ENCODE measurements at regions not wholly inside any gene's neighbourhood (a gene's known extent, or its start where the extent isn't known, plus 50 kb on each side); places are given as distances from the start of the nearest gene placed in this dataset.

DNA sequence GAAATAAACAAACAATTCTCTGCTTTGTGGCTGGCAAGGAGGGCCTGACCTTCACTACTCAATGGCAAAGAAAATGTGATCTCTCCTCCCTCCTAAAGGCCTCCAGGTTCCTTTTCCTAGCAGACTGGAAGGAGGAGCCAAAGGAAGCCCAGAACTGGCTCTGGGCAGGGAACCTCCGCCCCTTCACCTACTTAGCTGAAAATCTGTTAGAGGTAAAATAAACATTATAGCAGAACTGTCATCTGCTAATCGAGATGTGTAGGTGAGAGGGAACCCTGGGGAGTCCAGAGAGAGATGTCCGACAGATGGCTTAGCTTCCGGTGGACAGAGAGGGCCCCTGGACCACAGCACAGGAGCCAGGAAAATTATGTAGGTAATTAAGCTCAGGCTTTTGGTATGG, 75.2 kb upstream of the KCNA3 start:
- no peak for DNase-seq
- TF ChIP-seq GATA1 (IDR thresholded peaks at IDR 0.05; ENCODE audit: low read depth, low read length): no peak
- no peak for TF ChIP-seq POLR2A (IDR thresholded peaks at IDR 0.05; ENCODE audit: low read length)

DNA sequence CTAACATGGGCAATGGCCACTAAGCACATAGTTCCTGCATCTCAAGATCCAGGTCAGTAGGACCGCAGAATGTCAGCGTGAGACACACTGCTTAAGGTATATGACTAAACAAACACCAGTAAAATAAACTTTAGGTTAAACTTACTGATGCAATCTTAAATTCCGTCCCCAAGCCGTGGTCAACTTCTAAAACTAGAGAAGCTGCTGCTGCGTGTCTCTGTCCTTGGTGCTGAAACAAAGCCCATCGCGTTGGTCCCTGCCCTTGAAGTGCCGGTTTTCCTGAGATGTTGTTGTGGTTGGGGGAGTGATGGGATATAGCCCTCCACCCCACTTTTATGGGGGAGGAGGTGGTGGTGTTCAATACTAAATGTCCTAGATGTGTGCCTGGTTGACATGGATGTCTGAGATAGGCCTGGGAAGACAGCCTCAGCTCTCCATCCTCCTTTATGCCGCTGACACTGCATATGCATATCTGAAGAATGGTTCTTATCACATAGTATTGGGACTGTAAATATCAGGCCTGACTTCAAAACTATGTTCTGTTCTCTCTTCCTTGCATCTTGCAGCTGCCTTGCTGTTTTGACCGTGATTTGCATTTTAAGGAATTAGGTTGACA, 72.0 kb upstream of the KCNA3 start:
- DNase-seq: peak; percentile 50 to 65
- TF ChIP-seq POLR2A (IDR thresholded peaks at IDR 0.05; ENCODE audit: low read length) (no peak), GATA1 (IDR thresholded peaks at IDR 0.05; ENCODE audit: low read depth, low read length) (no peak)

DNA sequence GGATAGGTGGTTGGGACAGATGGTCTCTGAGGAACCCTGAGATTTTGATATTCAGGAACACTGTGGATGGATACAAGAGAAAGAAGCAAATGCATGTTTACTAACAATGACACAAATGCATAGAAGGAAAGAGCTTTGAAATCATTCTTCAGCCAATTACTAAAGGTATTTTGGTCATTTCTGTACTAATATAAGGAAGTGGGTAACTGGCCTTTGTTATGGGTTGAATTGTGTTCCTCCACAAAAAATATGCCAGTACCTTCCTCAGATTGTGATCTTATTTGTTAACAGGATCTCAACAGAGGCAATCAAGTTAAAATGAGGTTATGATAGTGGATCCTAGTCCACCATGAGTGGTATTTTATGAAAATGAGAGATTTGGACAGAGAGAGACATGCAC, 68.7 kb upstream of the KCNA3 start:
- no peak for TF ChIP-seq GATA1 (IDR thresholded peaks at IDR 0.05; ENCODE audit: low read depth, low read length)
- TF ChIP-seq POLR2A (IDR thresholded peaks at IDR 0.05; ENCODE audit: low read length): no peak
- DNase-seq: no peak

DNA sequence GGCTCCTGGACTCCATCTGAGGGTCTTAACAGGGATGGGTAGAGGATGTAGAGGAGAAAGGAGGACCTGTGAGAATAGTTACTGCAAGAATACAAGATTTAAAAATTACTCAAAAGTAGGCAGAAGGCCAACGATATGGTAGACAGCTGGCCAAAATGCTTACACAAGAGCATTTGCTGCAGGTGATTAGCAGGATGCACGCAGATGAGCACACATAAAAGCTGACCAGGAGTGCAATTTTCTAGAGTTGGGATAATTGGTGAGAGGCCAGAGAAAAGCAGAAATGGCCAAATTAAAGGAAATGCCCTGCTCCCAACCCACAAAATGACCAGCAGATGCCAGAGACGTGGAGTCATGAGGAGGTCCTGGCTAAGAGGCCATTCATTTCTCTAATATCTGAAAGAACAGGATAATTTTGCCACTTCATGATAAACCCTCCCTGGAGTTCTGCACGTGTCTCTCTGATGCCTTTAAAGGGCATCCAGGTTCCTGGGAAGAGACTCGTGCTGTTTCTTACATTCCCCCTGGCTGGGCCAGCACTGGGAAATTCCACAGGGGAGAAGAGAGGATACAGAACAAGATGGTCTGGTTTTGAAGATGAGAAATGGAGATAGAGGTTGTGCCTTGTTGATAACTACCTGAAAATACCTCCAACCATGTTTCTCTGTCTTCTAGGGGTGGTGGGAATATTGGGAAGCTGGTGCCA, 62.3 kb upstream of the KCNA3 start:
- TF ChIP-seq POLR2A (IDR thresholded peaks at IDR 0.05; ENCODE audit: low read length): no peak
- DNase-seq: no peak

DNA sequence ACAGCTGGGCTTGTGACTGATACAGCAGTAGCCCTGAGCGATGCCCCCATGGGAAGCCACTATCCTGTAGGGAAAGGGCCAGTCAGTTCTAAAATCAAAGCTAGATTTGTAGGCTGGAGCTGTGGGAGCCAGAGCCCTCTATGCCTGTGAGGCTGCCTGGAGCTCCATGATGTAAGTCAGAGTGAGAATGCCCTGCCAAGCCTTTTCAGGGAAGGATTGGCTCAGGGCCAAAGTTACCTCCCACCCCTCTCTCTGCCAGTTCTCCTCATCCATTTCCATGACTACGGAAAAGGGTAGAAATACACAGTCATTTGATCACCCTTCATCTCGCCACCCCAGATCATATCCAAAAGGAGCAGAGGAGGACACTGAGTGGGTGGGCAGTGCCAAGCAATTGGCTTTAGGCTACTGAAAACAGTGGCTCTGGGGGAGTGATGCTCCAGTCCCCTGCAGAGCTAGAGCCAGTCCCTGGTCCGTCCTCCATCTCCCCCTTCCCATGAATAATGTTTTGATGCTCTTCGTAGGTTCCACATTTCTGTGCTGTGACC, 59.5 kb upstream of the KCNA3 start:
- TF ChIP-seq GATA1 (IDR thresholded peaks at IDR 0.05; ENCODE audit: low read depth, low read length) (no peak), POLR2A (IDR thresholded peaks at IDR 0.05; ENCODE audit: low read length) (no peak)
- no peak for DNase-seq

DNA sequence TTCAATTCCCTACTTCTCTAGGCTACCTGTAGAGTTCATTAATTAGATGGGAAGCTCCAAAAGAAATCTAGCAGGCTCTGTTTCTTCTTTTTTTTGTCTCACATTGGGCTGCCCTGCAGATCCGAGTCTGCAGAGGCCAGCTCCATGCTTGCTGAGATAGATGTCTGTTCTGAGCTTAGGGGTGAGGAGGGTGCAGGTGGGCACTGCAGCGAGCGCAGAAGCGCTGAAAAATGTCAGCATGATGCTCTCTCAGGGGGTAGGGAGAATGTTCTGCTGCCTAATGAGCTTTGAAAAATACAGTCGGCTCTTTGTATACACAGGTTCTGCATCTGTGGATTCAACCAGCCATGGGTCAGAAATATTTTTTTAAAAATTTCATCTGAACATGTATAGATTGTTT, 56.8 kb upstream of the KCNA3 start:
- no peak for DNase-seq
- TF ChIP-seq POLR2A (IDR thresholded peaks at IDR 0.05; ENCODE audit: low read length) (no peak), GATA1 (IDR thresholded peaks at IDR 0.05; ENCODE audit: low read depth, low read length) (no peak)

DNA sequence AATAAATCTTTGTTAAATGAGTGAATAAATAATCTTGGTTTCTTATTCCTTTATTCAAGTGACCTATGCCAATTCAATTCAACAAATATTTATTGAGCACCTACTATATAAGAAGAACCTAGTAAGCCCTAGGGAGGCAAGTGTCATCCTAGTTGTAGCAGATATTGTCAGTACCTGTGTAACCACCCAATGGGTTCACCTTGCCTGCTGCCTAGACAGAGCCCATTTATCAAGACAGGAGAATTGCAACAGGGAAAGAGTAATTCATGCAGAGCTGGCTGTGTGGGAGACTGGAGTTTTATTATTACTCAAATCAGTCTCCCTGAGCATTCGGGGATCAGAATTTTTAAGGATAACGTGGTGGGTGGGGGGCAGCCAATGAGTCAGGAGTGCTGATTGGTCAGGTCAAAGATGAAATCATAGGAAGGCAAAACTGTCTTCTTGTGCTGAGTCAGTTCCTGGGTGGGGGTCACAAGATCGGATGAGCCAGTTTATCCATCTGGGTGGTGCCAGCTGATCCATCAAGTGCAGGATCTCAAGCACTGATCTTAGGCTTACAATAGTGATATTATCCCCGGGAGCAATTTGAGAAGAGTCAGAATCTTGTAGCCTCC, 53.8 kb upstream of the KCNA3 start:
- no peak for DNase-seq

DNA sequence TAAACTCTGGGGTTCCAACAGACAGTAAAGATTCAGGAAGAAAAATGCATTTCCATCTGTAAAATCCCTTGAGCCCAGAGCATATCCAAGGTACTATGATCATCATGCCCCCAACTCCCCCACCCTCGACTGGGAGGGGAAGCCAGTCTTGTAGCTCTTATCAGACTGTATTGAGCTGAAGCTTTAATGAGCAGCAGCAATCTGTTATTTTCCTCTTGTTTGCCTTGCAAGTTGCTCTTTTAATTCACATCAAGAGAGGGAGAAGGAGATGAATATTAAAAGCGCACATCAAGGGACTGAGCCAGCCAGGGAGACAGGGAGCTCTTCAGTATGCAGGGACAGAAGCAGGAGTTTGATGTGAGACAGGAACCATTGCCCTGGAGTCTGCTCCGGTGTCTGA, 52.5 kb upstream of the KCNA3 start:
- DNase-seq: no peak
- TF ChIP-seq POLR2A (IDR thresholded peaks at IDR 0.05; ENCODE audit: low read length): no peak
- TF ChIP-seq GATA1 (IDR thresholded peaks at IDR 0.05; ENCODE audit: low read depth, low read length): no peak

More for the DNA sequence above, 53.8 kb upstream of the KCNA3 start:
- no peak for TF ChIP-seq POLR2A (IDR thresholded peaks at IDR 0.05; ENCODE audit: low read length)
- TF ChIP-seq GATA1 (IDR thresholded peaks at IDR 0.05; ENCODE audit: low read depth, low read length): no peak

DNA sequence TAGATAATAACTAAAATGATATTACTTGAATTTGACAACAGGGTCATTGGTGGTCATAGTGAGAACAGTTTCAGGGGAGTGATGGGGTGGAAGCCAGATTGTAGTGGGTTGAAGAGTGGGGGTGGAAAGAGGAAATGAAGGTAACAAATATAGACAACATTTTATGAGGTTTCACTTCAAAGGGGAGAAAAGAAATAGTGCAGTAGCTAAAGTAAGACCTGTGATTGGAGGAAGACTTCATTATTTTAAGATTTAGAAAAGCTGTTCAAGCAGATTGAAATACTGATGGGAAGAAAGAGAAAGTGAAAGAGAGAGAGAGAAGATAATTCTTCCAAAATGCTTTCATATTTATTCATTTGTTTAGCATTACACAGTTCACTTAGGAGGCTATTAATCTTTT, 52.0 kb upstream of the KCNA3 start:
- DNase-seq: no peak
- TF ChIP-seq GATA1 (IDR thresholded peaks at IDR 0.05; ENCODE audit: low read depth, low read length) (no peak), POLR2A (IDR thresholded peaks at IDR 0.05; ENCODE audit: low read length) (no peak)
